GM06990 (cell line): ENCODE measurements at regions not wholly inside any gene's neighbourhood (a gene's known extent, or its start where the extent isn't known, plus 50 kb on each side); places are given as distances from the start of the nearest gene placed in this dataset.
"Not testable (repeated sequence)": the region's sequence is repeated elsewhere in the genome, so short reads cannot be mapped to it uniquely, and the experiment has no call there.

Source experiments
- DNase-seq: peaks from one replicate; pipeline ENCODE4 v3.0.0-alpha.2; 2011; ENCODE audit not compliant: insufficient read length; ENCODE audit errors: extremely low read depth
- H3K27me3 ChIP-seq: replicated peaks from 2 replicates; pipeline ENCODE4 v1.6.0; 2011; ENCODE audit warnings: low read length; ENCODE audit not compliant: control insufficient read depth, insufficient read depth
- H3K36me3 ChIP-seq: 2 replicates; pipeline ENCODE4 v1.5.1; 2011; ENCODE audit warnings: low read length; ENCODE audit not compliant: control insufficient read depth, insufficient read depth
- H3K4me3 ChIP-seq: replicated peaks from 2 replicates; pipeline ENCODE4 v1.5.1; 2011; ENCODE audit warnings: low read depth, mild to moderate bottlenecking, control low read depth, low read length
- CTCF ChIP-seq: IDR thresholded peaks from 2 replicates; pipeline ENCODE4 v1.5.1; 2011; ENCODE audit warnings: low read length, control low read depth, mild to moderate bottlenecking, inconsistent platforms; ENCODE audit not compliant: insufficient read depth, poor library complexity, severe bottlenecking

GRCh38 chr6:86016567-86016966, 373.9 kb upstream of the SYNCRIP start:
- H3K36me3 ChIP-seq, result no peaks in the 10 kb centered on the region
- no peak for TF ChIP-seq CTCF
- DNase-seq, result peak; percentile 13
- no peaks in the 10 kb centered on the region for H3K27me3 ChIP-seq
- no peak overlapping the region for H3K4me3 ChIP-seq

DNA sequence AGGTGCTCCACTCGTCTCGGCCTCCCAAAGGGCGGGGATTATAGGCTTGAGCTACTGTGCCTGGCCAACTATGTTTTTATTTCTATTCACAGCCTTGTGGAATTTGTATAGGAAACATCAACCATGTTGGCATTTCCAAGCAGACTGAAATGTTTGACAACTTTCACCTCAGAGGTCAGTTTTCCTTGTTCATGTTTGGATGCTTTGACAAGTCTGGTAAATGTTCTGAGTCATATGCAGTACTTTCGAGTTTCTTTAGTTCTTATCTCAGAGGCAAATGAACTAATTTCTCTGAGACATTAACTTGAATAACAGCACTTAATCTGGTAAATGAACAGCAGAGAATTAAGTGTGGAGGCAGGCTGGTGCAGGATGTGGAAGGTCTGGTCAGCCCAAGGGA, 373.4 kb upstream of the SYNCRIP start:
- no peaks in the 10 kb centered on the region for H3K27me3 ChIP-seq
- H3K4me3 ChIP-seq, result no peak overlapping the region
- TF ChIP-seq CTCF, result no peak
- H3K36me3 ChIP-seq, result no peaks in the 10 kb centered on the region
- peak; percentile 31 for DNase-seq

DNA sequence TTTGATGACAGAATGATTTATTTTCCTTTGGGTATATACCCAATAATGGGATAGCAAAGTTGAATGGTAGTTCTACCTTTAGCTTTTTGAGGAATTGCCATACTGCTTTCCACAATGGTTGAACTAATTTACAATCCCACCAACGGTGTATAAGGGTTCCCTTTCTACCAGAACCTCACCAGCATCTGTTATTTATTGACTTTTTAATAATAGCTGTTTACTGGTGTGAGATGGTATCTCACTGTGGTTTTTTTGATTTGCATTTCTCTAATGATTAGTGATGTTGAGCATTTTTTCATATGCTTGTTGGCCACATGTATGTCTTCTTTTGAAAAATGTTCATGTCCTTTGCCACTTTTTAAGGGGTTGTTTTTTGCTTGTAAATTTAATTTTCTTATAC, 370.3 kb upstream of the SYNCRIP start:
- H3K4me3 ChIP-seq, H3K27me3 ChIP-seq, H3K36me3 ChIP-seq, DNase-seq: not testable (repeated sequence)

DNA sequence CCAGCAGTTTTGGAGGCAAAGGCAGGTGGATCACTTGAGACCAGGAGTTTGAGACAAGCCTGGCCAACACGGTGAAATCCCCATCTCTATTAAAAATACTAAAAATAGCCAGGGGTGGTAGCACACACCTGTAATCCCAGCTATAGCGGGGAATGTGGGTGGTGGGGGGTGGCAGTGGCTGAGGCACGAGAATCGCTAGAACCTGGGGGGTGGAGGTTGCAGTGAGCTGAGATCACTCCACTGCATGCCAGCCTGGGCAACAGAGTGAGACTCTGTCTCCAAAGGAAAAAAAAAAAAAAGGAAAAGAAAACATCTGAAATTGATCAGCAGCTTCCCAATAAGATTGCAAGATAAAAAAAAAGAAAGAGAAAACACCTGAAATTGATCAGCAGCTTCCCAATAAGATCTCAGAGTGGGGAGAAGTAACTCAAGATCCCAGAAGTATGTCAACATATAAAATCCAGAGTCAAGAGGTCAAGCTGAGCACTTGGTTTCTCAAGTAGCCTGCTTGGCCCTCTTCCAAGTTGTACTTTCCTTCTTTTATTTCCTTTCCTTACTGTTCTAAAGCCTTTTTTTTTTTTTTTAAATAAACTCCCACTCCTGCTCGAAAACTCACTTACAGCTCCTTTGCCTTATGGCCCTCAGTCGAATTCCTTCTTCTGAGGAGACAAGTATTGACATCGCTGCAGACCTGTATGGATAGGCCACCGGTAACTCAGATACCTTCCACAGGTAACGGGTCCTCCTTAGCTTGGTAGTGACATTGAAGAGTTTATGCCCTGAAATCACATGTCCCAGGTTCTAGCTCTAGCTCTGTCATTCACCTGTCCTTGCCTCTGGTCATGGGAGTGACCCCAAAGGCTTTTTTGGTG, 368.5 kb upstream of the SYNCRIP start:
- H3K4me3 ChIP-seq, result no peak overlapping the region
- H3K36me3 ChIP-seq, result no peaks in the 10 kb centered on the region
- no peak for TF ChIP-seq CTCF
- DNase-seq, result no peak
- no peaks in the 10 kb centered on the region for H3K27me3 ChIP-seq

DNA sequence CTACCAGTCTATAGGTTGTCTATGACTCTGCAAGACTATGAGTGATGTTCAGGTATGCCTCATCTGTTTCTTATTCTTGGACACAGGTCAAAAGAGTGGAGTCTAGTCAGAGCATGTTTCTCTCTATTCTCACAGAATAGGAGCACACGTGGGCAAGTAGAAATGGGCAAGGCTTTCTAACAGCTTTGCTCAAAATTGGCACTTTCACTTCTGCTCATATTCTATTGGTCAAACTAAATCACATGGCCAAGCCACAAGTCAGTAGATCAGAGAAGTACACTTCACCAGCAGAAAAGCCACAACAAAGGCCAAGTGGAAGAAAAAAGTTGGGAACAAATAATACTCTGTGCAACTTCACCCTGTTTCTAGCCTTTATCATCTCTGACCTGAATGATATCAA, 354.5 kb upstream of the SYNCRIP start:
- no peaks in the 10 kb centered on the region for H3K27me3 ChIP-seq
- H3K4me3 ChIP-seq, result no peak overlapping the region
- H3K36me3 ChIP-seq, result no peaks in the 10 kb centered on the region
- TF ChIP-seq CTCF, result no peak
- DNase-seq, result no peak

DNA sequence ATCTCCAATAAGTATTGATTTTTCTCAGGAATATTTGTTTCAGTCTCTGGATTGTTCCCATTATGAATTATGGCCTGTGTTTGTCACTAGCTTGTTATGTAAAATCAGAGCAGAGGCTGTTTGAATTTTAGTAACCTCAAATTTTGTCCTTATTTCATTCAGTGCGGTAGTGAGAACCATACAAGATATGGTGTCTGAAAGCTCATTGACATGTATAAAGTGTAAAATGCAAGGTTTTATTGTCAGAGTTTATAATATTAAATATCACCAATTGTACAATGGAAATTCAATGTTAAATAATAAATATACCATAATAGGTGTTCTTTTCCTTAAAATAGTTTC, 353.3 kb upstream of the SYNCRIP start:
- H3K27me3 ChIP-seq, result no peaks in the 10 kb centered on the region
- no peaks in the 10 kb centered on the region for H3K36me3 ChIP-seq
- H3K4me3 ChIP-seq, result no peak overlapping the region
- DNase-seq, result no peak
- TF ChIP-seq CTCF, result no peak
